K562 (cell line): ENCODE measurements at regions not wholly inside any gene's neighbourhood (a gene's known extent, or its start where the extent isn't known, plus 50 kb on each side); places are given as distances from the start of the nearest gene placed in this dataset.

ENCODE experiments used
- ARHGAP35 ChIP-seq: fragments of 450-650 bp; IDR thresholded peaks from 2 replicates; pipeline ENCODE4 v1.6.1; 2018; ENCODE audit not compliant: partially characterized antibody
- CTCF ChIP-seq, 3 experiments: IDR thresholded peaks in 2 of 3; conservative IDR thresholded peaks in 1 of 3; 2 replicates each; pipeline ENCODE4 v1.5.1; 2011 to 2012; ENCODE audit warnings: low read length in 3 of 3, mild to moderate bottlenecking in 3 of 3, control low read depth in 2 of 3, improper control_type of control experiment in 1 of 3, inconsistent platforms in 1 of 3, low read depth in 1 of 3, mixed read lengths in 1 of 3, moderate library complexity in 1 of 3; ENCODE audit not compliant: insufficient read depth in 2 of 3
- MXI1 ChIP-seq: IDR thresholded peaks from 2 replicates; pipeline ENCODE4 v1.6.1; 2011; ENCODE audit warnings: low read depth, mild to moderate bottlenecking, improper control_type of control experiment, low read length
- RAD21 ChIP-seq, 2 experiments: fragments of 250-450 bp in 1 of 2; fragments of 450-650 bp in 1 of 2; sonication (Bioruptor Pico) in 1 of 2; formaldehyde crosslinking in 1 of 2; IDR thresholded peaks in 1 of 2; conservative IDR thresholded peaks in 1 of 2; 2 replicates each; pipeline versions ENCODE4 v1.4.0 to v1.8.0; 2020 to 2022; ENCODE audit warnings: mild to moderate bottlenecking in 2 of 2, moderate library complexity in 1 of 2
- SMARCA5 ChIP-seq: fragments of 450-650 bp; IDR thresholded peaks from 2 replicates; pipeline ENCODE4 v1.6.1; 2016
- TF ChIP-seq, protein P1 (sequence below): fragments of 250-450 bp; sonication (Bioruptor Pico); IDR thresholded peaks from 2 replicates; pipeline ENCODE4 v1.5.0; 2020; ENCODE audit warnings: mild to moderate bottlenecking, borderline replicate concordance

- no peak for TF ChIP-seq SMARCA5
- no peak for TF ChIP-seq ARHGAP35
- no peak for TF ChIP-seq MXI1
- TF ChIP-seq, protein P1, sequence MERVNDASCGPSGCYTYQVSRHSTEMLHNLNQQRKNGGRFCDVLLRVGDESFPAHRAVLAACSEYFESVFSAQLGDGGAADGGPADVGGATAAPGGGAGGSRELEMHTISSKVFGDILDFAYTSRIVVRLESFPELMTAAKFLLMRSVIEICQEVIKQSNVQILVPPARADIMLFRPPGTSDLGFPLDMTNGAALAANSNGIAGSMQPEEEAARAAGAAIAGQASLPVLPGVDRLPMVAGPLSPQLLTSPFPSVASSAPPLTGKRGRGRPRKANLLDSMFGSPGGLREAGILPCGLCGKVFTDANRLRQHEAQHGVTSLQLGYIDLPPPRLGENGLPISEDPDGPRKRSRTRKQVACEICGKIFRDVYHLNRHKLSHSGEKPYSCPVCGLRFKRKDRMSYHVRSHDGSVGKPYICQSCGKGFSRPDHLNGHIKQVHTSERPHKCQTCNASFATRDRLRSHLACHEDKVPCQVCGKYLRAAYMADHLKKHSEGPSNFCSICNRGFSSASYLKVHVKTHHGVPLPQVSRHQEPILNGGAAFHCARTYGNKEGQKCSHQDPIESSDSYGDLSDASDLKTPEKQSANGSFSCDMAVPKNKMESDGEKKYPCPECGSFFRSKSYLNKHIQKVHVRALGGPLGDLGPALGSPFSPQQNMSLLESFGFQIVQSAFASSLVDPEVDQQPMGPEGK: no peak
- TF ChIP-seq CTCF (IDR thresholded peaks at IDR 0.05 in 2 of 3, conservative IDR thresholded peaks at IDR 0.05 in 1 of 3; ENCODE audit: insufficient read depth in 2 of 3, low read depth in 1 of 3, low read length in 3 of 3): no peak
- TF ChIP-seq RAD21 (CRISPR knock-in tag; conservative IDR thresholded peaks at IDR 0.05 in 1 of 2, IDR thresholded peaks at IDR 0.05 in 1 of 2): no peak
Measured at GRCh38 chr7:47658886-47659635, 77.2 kb upstream of the TNS3 start.
